ENCODE measurements at regions not wholly inside any gene's neighbourhood (a gene's known extent, or its start where the extent isn't known, plus 50 kb on each side); places are given as distances from the start of the nearest gene placed in this dataset.
"Not testable (repeated sequence)": the region's sequence is repeated elsewhere in the genome, so short reads cannot be mapped to it uniquely, and the experiment has no call there.

- no peak overlapping the region for H3K27ac ChIP-seq
- DNase-seq, result no peak
- no peaks in the 10 kb centered on the region for H3K36me3 ChIP-seq
- 31 to 40% methylated on average over 2 of the region's 2 CpGs for WGBS, 2 donors
- no peaks in the 10 kb centered on the region for H3K27me3 ChIP-seq
- H3K4me3 ChIP-seq, result no peak overlapping the region
- H3K4me1 ChIP-seq, result no peaks in the 10 kb centered on the region
- H3K9me3 ChIP-seq, result no peaks in the 10 kb centered on the region
- intact Hi-C loops (cut with DNase I), result no loop called here
- TF ChIP-seq POLR2A (IDR thresholded peaks at IDR 0.05) (no peak), CTCF (IDR thresholded peaks at IDR 0.05) (no peak)
These were observed 166.2 kb upstream of the FGF13 start for GRCh38 chrX:138877746-138878145.

- no peaks in the 10 kb centered on the region for H3K4me1 ChIP-seq
These were observed 164.0 kb upstream of the FGF13 start for GRCh38 chrX:138875472-138875871.

GRCh38 chrX:138874271-138874935, 162.9 kb upstream of the FGF13 start:
- Histone ChIP-seq H3K4me1 (no peaks in the 10 kb centered on the region), H3K4me3 (no peak overlapping the region), H3K36me3 (no peaks in the 10 kb centered on the region), H3K9me3 (no peaks in the 10 kb centered on the region), H3K27ac (no peak overlapping the region), H3K27me3 (no peaks in the 10 kb centered on the region)
- DNase-seq, result no peak
- WGBS, 2 donors, result 72 to 78% methylated on average over 4 to 5 of the region's 5 CpGs
- TF ChIP-seq POLR2A (IDR thresholded peaks at IDR 0.05) (no peak), CTCF (IDR thresholded peaks at IDR 0.05) (no peak)
- intact Hi-C loops (cut with DNase I), result no loop called here

More at GRCh38 chrX:138875472-138875871, 164.0 kb upstream of the FGF13 start:
- H3K27ac ChIP-seq, result no peak overlapping the region
- no peak for TF ChIP-seq POLR2A (IDR thresholded peaks at IDR 0.05)
- no peak for TF ChIP-seq CTCF (IDR thresholded peaks at IDR 0.05)
- DNase-seq, result no peak
- intact Hi-C loops (cut with DNase I), result no loop called here
- WGBS, 2 donors, result 74 to 83% methylated on average over 4 of the region's 4 CpGs
- no peaks in the 10 kb centered on the region for H3K36me3 ChIP-seq
- no peak overlapping the region for H3K4me3 ChIP-seq
- H3K9me3 ChIP-seq, result no peaks in the 10 kb centered on the region
- H3K27me3 ChIP-seq, result no peaks in the 10 kb centered on the region

- H3K4me1 ChIP-seq; H3K36me3 ChIP-seq; H3K27me3 ChIP-seq; H3K27ac ChIP-seq; H3K4me3 ChIP-seq; H3K9me3 ChIP-seq; DNase-seq; intact Hi-C loops (cut with DNase I): not testable (repeated sequence)
- 76 to 93% methylated on average over 5 to 6 of the region's 6 CpGs for WGBS, 2 donors
These were observed 162.1 kb upstream of the FGF13 start for GRCh38 chrX:138873640-138874039.

GRCh38 chrX:138872537-138872936, 161.0 kb upstream of the FGF13 start:
- Histone ChIP-seq H3K27ac (no peak overlapping the region), H3K9me3 (no peaks in the 10 kb centered on the region), H3K4me1 (no peaks in the 10 kb centered on the region), H3K4me3 (no peak overlapping the region), H3K27me3 (no peaks in the 10 kb centered on the region), H3K36me3 (no peaks in the 10 kb centered on the region)
- intact Hi-C loops (cut with DNase I), result no loop called here
- DNase-seq, result no peak
- TF ChIP-seq CTCF (IDR thresholded peaks at IDR 0.05), result no peak
- no peak for TF ChIP-seq POLR2A (IDR thresholded peaks at IDR 0.05)
- 73 to 100% methylated on average over 1 of the region's 1 CpG for WGBS, 2 donors

- Histone ChIP-seq H3K9me3 (no peaks in the 10 kb centered on the region), H3K27me3 (no peaks in the 10 kb centered on the region), H3K27ac (no peak overlapping the region), H3K36me3 (no peaks in the 10 kb centered on the region), H3K4me1 (no peaks in the 10 kb centered on the region), H3K4me3 (no peak overlapping the region)
- WGBS, 2 donors, result 60 to 79% methylated on average over 3 of the region's 3 CpGs
- DNase-seq, result no peak
- TF ChIP-seq CTCF (IDR thresholded peaks at IDR 0.05) (no peak), POLR2A (IDR thresholded peaks at IDR 0.05) (no peak)
- intact Hi-C loops (cut with DNase I), result no loop called here
These were observed 160.2 kb upstream of the FGF13 start for GRCh38 chrX:138871739-138872138.

Measured in esophagus squamous epithelium (tissue), 5 donors.